HFF-Myc (cell line): ENCODE measurements at regions not wholly inside any gene's neighbourhood (a gene's known extent, or its start where the extent isn't known, plus 50 kb on each side); places are given as distances from the start of the nearest gene placed in this dataset.

Source experiments
- DNase-seq: peaks from one replicate; pipeline ENCODE4 v3.0.0-alpha.2; 2011; ENCODE audit warnings: low read depth; ENCODE audit errors: extremely low read depth
- H3K4me3 ChIP-seq: replicated peaks from 2 replicates; pipeline ENCODE4 v1.5.1; 2011; ENCODE audit warnings: low read depth, mild to moderate bottlenecking, control low read depth, low read length
- CTCF ChIP-seq: IDR thresholded peaks from 2 replicates; pipeline ENCODE4 v1.5.1; 2012; ENCODE audit warnings: mild to moderate bottlenecking, low read depth, low read length, control low read depth; ENCODE audit errors: missing control alignments

DNA sequence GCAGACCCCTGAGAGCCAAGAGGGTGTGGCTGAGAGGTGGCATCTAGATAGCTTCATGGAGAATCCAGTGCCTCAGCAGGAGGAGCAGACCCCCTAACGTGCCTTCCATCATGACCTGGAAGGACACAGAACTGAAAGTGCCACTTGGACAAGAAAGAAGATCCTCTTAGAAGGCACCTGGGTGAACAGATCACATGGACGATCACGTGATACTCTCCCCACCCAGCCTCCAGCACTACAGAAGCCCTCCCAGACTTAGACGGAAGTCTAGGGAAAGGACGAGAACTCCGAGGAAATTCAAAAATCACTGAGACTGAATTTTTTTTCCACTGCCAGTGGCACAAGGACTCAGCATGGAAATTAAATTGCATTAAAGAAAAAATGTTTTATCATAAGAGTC, 113.4 kb downstream of the MRM1 start:
- TF ChIP-seq CTCF: no peak
- DNase-seq: no peak
- no peak overlapping the region for H3K4me3 ChIP-seq

GRCh38 chr17:36715951-36716350, 114.6 kb downstream of the MRM1 start:
- no peak overlapping the region for H3K4me3 ChIP-seq
- TF ChIP-seq CTCF: no peak
- no peak for DNase-seq

DNA sequence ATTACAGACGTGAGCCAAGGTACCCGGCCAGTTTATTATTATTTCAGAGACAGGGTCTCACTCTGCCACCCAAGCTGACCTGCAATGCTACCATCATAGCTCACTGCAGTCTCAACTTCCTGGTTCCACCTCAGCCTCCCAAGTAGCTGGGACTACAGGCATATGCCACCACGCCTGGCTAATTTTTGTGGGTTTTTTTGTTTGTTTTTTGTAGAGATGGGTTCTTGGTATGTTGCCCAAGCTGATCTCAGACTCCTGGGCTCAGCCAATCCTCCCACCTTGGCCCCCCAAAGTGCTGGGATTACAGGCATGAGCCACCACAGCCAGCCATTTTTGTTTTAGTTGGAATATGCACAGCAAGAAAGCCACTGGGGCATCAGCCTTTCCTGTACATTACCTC, 115.7 kb downstream of the MRM1 start:
- H3K4me3 ChIP-seq: no peak overlapping the region
- no peak for TF ChIP-seq CTCF
- DNase-seq: no peak

- no peak overlapping the region for H3K4me3 ChIP-seq
- DNase-seq: no peak
- no peak for TF ChIP-seq CTCF
Observed at GRCh38 chr17:36720131-36720530, 118.7 kb downstream of the MRM1 start.

DNA sequence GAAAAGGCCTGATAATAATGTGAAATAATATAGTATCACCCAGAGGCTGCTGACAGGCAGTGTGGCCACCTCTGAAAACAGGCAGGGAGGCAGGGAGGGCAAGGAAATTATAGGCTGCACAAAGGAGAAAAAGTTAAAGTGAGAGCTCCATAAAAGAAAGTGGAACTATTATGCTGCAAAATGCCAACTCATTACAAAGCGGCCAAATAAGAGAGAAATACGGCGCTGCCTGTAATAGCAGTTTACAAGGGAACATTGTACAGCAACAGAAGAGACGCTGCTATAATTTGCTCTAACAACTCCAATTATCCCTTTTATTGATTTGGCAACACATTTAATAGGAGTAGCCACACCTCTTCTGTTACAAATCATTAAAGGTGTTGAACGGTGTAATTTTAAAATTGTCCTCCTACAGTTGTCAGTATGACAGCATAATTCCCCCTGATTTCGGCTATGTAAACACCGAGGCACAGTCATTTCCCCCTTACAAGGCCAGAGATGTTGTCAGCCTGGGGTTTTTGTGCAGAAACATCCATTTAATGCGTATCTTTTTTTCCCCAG, 120.3 kb downstream of the MRM1 start:
- no peak for DNase-seq
- no peak overlapping the region for H3K4me3 ChIP-seq
- no peak for TF ChIP-seq CTCF

DNA sequence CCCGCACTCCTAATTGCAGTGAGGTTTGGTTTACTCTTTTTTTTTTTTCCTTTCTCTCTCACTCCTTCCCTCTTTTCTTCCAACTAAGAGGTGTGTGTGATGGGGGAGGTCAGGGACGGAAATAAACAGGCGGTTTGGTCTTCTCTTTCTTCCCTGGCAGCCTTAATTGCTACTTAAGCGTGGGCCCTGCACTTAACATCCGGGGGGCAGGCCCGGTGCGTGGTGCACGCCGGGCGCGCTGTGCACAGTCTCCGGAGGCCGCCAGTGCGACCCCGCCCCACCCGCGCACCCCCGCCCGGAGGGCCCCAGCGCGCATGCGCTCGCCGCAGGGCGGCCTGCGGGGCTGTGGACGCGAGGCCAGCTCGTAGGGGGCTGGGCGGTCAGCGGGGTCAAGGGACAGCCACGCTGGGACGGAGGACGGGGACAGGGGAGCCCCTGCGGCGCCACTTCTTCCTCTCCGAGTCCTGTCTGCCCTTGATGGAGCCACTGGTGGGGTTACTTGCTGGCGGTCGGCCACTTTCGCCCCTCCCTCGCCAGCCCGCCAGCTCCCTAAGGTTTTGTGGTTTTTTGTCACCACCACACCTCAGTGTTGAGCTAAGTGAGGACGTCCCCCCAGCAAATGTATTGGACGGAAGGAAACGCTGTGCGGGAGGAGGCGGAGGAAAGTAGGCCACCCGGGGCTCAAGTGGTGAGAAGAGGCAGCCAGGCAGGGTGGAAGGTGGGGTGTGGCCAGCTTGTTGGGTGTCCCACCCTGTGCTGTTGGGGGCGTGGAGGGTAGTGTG, 120.9 kb downstream of the MRM1 start:
- H3K4me3 ChIP-seq: no peak overlapping the region
- TF ChIP-seq CTCF: no peak
- no peak for DNase-seq

GRCh38 chr17:36722903-36723263, 121.5 kb downstream of the MRM1 start:
- no peak for DNase-seq
- TF ChIP-seq CTCF: no peak
- no peak overlapping the region for H3K4me3 ChIP-seq
